GM18858 (cell line): ENCODE measurements at regions not wholly inside any gene's neighbourhood (a gene's known extent, or its start where the extent isn't known, plus 50 kb on each side); places are given as distances from the start of the nearest gene placed in this dataset.
"Not testable (repeated sequence)": the region's sequence is repeated elsewhere in the genome, so short reads cannot be mapped to it uniquely, and the experiment has no call there.

Source experiments
- ATAC-seq: cut with Tn5 transposase; IDR thresholded peaks from one replicate; pipeline ENCODE4 v1.9.1; 2021; ENCODE audit not compliant: unreplicated experiment

GRCh38 chr11:122404571-122404970 is 251.0 kb upstream of the UBASH3B start:
- no peak for ATAC-seq

DNA sequence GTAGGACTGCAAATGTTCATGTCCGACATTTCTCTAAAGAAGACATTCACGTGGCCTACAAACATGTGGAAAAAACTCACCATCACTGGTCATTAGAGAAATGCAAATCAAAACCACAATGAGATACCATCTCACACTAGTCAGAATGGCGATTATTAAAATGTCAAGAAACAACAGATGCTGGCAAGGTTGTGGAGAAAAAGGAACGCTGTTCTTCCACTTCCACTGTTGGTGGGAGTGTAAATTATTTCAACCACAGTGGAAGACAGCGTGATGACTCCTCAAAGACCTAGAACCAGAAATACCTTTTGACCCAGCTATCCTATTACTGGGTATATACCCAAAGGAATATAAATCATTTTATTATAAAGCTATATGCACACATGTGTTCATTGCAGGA is 253.9 kb upstream of the UBASH3B start:
- ATAC-seq, result not testable (repeated sequence)

DNA sequence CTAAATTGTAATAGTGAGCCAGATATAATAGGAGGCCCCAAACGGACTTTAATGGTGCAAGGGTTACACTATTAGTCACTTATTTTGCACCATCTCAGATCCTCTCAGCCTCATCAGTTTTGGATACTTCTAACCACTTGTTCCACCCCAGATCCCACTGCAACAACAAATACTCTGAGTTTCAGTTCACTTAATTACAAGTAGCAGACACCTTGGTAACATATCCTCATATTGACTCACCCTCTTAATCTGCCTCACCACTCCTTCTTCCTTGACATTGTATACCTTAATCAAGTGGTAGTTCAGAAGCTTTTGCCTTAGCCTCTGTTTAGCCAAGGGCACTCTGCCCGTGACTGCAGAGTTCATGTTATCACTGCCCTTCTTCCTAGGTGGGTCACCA is 256.1 kb upstream of the UBASH3B start:
- ATAC-seq, result peak; percentile 60

GRCh38 chr11:122398851-122399250 is 256.7 kb upstream of the UBASH3B start:
- ATAC-seq, result no peak

- ATAC-seq, result no peak
These were observed 257.4 kb upstream of the UBASH3B start for GRCh38 chr11:122398167-122398566.

DNA sequence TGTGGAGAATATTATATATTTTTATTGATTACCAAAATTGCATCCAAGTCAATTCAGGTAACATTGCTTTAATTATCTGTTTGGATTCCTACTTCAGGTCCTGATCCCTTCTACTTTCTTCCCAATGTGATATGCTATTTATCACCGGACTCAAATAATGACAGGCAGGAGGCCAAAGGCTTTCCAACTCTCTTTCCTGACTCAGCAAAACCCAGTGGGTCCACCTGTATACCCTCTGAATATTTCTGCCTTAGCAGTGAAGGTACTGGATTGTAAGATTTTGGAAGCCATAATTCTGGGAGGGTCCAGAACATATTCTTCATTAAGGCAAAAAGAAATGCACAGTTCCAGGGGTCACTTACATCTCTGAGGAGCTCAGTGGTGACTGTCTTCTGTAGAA is 260.2 kb upstream of the UBASH3B start:
- ATAC-seq, result no peak

- ATAC-seq, result no peak
These were observed 261.2 kb upstream of the UBASH3B start for GRCh38 chr11:122394313-122394712.

- ATAC-seq, result no peak
These were observed 262.2 kb upstream of the UBASH3B start for GRCh38 chr11:122393209-122393860.

- ATAC-seq, result no peak
These were observed 263.0 kb upstream of the UBASH3B start for GRCh38 chr11:122392508-122392907.

- ATAC-seq, result no peak
These were observed 264.5 kb upstream of the UBASH3B start for GRCh38 chr11:122391049-122391448.

DNA sequence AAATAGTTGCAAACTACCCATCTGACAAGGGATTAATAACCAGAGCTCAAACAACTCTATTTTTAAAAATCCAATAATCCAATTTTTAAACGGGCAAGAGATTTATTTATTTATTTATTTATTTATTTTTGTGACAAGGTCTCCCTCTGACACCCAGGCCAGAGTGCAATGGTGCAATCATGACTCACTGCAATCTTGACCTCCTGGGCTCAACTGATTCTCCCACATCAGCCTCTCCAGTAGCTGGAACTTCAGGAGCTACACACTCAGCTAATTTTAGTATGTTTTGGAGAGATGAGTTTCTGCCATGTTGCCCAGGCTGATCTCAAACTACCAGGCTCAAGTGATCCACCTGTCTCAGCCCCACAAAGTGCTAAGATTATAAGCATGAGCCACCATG is 267.2 kb upstream of the BLID start:
- ATAC-seq, result no peak

DNA sequence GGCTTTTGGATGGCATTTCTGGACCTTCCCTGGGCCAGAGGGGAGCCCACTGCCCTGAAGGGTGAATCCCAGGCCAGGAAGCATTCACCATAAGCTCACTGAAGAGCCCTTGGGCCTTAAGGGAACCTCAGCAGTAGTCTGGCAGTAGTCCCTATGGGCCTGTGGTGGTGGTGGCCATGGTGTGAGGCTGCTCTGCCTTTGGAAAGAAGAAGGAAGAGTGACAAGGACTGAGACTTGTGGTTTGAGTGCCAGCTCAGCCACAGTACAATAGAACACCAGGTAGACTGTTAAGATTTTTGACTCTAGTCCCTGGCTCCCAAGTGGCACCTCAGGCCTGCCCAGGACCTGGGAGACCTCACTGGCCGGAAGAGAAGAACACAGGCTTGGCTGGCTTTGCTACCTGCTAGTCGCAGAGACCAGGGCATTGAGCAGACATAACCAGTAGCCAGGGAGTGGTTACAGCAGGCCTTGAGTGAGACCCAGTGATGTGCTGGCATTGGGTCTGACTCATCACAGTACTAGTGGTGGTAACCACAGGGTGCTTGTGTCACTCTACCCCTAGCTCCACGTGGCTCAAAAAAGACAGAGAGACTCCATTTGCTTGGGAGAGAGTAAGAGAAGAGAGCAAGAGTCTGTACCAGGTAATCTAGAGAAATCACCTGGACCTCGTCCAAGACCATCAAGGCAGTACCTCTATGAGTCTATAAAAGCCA is 259.8 kb upstream of the BLID start:
- ATAC-seq, result no peak

DNA sequence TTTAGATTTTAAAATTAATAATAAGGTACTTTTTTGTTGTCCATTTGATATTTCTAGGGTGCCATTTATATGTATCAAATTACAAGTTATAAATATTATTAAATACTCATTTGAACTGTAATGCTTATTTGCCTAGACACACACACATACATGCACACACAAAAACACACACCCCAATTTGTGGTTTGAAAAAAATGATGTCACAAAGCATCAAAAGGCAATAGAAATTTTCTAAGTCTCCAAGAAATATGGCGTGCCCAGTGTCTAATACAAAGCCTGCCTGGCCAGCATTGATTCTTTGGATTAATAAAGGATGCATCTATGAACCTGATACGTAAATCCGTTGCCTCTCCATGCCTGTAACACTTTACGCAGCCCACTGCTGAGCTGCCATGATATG is 252.8 kb upstream of the BLID start:
- no peak for ATAC-seq

GRCh38 chr11:122367809-122368231 is 251.8 kb upstream of the BLID start:
- ATAC-seq, result no peak

DNA sequence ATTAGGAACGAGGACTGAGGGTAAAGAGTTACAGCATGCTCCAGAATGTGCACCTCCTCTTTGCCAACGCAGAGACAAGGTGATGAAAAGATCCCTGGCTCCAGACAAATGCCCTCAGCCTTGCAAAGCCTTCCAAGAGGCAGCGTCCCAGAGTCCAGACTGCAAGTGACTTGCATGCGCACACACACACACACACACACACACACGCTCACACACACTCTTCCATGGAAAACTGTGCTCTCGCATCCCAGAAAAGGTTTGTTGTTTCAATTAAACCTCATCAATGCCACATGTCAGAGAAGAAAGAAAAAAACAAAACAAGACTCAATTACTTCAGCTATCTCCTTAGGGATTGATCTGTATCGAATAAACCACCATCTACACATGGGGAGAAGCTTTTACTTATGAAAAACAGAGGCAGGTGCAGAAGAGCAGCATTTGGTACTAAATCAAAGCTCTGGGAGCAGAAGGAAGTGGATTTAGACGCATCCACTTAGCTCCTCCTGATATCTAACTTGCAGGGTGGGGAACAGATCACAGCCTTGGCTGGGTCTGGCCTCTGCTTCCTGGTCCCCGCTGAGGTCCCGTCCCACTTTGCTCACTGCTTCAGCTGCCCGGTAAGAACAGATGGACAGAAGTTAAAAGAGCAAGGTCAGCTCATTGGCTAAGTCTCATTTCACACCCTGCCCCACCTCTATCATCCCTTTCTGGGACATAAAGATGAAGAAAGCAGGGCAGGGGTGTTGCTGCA is 249.8 kb upstream of the BLID start:
- no peak for ATAC-seq

DNA sequence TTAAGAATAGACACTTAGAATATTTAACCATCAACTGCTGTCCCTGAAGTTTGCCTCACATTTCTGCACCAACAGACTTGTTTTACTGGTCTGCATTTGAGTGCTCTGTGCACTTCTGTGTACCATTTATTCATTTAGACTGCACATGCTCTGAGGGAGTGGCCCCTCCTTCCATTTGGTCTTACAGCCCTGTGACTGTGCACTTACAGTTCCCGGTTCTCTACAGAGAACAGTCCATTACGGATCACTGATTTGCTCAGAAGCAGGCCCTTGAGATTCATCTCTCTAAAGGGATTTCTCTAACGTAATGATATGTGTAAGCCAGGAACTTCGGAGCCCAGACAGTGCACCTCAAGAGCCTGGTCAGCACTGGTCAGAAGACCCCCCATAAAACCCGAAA is 247.3 kb upstream of the BLID start:
- no peak for ATAC-seq

GRCh38 chr11:122362381-122362780 is 246.4 kb upstream of the BLID start:
- ATAC-seq, result no peak

GRCh38 chr11:122360875-122361274 is 244.9 kb upstream of the BLID start:
- no peak for ATAC-seq

GRCh38 chr11:122359081-122359571 is 243.1 kb upstream of the BLID start:
- ATAC-seq, result no peak

GRCh38 chr11:122358292-122358691 is 242.3 kb upstream of the BLID start:
- ATAC-seq, result no peak

- ATAC-seq, result no peak
These were observed 240.0 kb upstream of the BLID start for GRCh38 chr11:122355968-122356367.
